Uterus (tissue), 2 donors: ENCODE measurements at regions not wholly inside any gene's neighbourhood (a gene's known extent, or its start where the extent isn't known, plus 50 kb on each side); places are given as distances from the start of the nearest gene placed in this dataset.

ENCODE experiments used
- POLR2A ChIP-seq, 2 donors: fragments of 450-650 bp; IDR thresholded peaks; one replicate each; pipeline ENCODE4 v1.6.1; 2016; ENCODE audit warnings: antibody characterized with exemption in 2 of 2, mild to moderate bottlenecking in 1 of 2, moderate library complexity in 1 of 2
- TF ChIP-seq, protein P1 (sequence below), 4 experiments: fragments of 200-600 bp in 2 of 4; fragments of 450-650 bp in 2 of 4; sonication (generic) in 2 of 4; IDR thresholded peaks; one replicate each; pipeline ENCODE4 v1.5.1; 2016 to 2019; ENCODE audit warnings: antibody characterized with exemption in 4 of 4, mild to moderate bottlenecking in 2 of 4, moderate library complexity in 1 of 4

DNA sequence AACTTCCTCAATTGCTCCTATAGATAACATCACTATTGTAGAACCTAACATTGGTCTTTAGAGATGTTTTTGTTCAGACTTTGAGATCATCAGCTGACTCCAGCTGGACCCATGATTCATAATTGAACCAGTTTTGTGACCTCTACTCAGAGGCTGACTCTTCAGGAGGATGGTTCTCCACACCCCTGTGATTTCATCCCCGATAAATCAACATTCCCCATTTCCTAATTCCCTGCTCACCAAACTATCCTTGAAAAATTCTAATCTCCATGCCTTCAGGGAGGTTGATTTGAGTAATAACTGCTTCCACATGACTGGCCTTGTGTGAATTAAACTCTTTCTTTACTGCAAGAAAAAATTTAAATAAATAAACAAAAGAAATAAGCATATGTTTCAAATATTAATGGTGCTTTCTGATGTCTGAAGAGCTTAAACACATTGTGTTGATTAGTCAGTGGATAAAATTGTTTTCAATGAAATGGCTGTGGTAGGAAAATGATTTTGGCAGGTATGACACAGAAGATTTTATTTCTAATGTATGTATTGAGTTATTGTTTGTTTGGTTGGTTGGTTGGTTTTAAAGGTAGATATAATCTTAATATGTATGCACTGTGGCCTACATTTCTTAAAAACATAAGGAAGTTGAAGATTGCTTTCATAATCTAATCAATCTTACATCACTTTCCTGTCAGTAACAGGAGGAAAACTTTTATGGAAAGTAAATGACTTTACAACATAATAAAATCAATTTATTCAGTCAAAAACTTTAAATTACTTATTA, 427.9 kb upstream of the CCDC179 start:
- TF ChIP-seq, protein P1, sequence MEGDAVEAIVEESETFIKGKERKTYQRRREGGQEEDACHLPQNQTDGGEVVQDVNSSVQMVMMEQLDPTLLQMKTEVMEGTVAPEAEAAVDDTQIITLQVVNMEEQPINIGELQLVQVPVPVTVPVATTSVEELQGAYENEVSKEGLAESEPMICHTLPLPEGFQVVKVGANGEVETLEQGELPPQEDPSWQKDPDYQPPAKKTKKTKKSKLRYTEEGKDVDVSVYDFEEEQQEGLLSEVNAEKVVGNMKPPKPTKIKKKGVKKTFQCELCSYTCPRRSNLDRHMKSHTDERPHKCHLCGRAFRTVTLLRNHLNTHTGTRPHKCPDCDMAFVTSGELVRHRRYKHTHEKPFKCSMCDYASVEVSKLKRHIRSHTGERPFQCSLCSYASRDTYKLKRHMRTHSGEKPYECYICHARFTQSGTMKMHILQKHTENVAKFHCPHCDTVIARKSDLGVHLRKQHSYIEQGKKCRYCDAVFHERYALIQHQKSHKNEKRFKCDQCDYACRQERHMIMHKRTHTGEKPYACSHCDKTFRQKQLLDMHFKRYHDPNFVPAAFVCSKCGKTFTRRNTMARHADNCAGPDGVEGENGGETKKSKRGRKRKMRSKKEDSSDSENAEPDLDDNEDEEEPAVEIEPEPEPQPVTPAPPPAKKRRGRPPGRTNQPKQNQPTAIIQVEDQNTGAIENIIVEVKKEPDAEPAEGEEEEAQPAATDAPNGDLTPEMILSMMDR (IDR thresholded peaks at IDR 0.05) = no peak
- TF ChIP-seq POLR2A (IDR thresholded peaks at IDR 0.05) = no peak
